HG03571 (cell line): ENCODE measurements at regions not wholly inside any gene's neighbourhood (a gene's known extent, or its start where the extent isn't known, plus 50 kb on each side); places are given as distances from the start of the nearest gene placed in this dataset.
"Not testable (repeated sequence)": the region's sequence is repeated elsewhere in the genome, so short reads cannot be mapped to it uniquely, and the experiment has no call there.

Experiments
- ATAC-seq: cut with Tn5 transposase; IDR thresholded peaks from one replicate; pipeline ENCODE4 v1.9.1; 2021; ENCODE audit not compliant: unreplicated experiment

- ATAC-seq, result no peak
Observed at GRCh38 chr1:58966917-58967740, 183.3 kb upstream of the JUN start.

DNA sequence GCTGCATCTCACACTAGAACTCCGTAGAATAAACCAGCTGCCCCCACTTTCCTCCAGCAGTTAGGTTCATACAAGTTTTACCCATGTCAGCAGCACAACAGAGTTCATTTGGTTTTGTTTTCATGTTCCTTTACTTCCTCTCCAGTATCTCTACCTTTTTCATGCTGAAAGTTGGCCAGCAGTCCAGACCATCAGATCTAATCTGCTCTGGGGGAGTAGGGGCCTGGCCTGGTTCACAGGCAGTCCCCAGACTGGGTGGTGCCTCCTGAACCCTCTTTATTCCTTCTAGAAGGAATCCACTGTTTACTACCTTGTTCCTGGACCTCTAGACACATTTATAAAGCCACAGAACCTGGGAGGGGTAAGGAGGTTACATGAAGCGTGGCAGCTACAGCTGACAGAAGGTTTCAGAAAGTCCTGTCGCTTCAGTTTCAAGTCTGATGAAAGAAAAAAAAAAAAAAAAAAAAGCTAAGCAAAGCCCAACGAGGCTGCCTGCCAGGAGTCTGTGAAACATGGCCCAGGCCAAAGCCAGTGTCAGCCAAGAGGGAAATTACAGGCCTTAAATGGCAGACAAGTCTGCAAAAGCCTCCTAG is 184.6 kb upstream of the JUN start:
- ATAC-seq, result peak; percentile 87

GRCh38 chr1:58969176-58969575 is 185.3 kb upstream of the JUN start:
- ATAC-seq, result not testable (repeated sequence)

GRCh38 chr1:58971629-58972140 is 187.8 kb upstream of the JUN start:
- no peak for ATAC-seq

DNA sequence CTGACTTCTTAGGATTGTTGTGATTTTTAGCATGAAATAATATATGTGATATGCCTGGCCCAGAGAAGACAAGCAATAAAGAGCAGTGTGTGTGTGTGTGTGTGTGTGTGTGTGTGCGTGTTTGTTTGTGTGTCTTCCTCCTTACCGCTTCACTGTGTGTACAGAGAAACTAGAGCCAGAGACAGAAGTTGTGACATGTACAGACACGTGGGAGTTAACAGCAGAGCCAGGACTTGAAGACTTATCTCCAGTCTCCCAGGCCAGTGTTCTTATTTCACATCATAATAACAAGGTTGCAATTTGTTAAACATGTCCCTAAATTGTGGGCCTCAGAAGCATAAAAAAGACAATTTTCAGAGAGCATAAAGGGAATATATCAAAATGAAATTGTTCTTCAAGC is 192.0 kb upstream of the JUN start:
- no peak for ATAC-seq

DNA sequence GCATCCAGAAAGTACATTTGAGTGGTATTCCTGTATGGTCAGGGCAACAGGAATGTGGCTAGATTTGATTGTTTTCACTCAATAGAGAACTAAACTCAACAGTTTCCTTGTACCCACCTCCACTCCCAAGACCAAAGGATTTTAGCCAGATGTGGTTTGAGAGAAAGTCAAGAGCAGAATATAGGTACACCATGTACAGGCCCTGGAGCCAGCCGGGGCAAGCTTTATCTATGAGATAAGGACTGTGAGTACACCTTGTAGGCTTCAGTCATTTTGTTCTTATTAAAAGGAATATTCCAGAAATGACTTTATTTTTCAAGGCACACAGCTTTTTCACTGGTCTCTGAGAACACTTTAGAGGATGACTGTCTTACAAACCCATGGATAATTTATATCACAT is 192.4 kb upstream of the JUN start:
- no peak for ATAC-seq

- no peak for ATAC-seq
Observed at GRCh38 chr1:58977598-58977997, 193.8 kb upstream of the JUN start.

DNA sequence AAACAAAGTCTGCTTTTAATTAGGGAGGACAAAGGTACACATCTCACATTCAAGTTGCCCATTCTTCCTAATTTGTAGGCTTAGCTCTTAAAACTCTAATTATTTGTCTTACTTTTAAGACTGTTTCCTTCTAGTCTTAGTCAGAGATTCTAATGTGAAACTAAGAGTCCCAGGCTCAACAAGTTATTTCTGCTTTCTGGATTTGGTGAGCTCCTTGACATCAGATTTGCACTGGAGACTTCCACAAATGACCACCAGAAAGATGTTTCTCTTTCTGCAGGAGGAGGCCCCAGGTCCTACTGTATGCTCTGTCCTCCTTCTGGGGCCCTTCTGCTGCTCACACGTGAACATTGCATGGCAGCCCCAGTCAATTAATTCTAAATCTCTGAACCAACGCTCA is 194.2 kb upstream of the JUN start:
- ATAC-seq, result no peak

- ATAC-seq, result no peak
Observed at GRCh38 chr1:58979086-58979485, 195.2 kb upstream of the JUN start.

DNA sequence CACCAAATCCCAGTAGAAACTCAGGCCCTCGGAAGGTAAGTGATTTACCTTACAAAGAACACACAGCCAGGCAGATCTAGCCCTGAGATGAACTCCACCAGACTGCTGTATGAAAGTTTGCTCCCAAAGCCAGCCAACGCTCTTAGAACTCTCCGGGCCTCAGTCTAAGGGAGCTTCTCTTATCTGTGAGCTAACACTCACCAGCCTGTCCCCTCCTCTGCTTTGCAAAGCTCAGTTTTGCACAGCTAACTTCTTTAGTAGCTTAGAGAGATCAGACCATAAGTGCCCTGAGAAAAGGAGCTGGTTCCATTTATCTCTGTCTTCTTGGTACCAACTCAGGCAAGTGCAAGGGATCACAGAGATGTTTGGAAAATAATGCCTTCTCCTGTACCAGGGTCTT is 195.8 kb upstream of the JUN start:
- no peak for ATAC-seq

GRCh38 chr1:58981392-58981791 is 197.5 kb upstream of the JUN start:
- ATAC-seq, result no peak

- no peak for ATAC-seq
Observed at GRCh38 chr1:58982259-58982998, 198.6 kb upstream of the JUN start.

DNA sequence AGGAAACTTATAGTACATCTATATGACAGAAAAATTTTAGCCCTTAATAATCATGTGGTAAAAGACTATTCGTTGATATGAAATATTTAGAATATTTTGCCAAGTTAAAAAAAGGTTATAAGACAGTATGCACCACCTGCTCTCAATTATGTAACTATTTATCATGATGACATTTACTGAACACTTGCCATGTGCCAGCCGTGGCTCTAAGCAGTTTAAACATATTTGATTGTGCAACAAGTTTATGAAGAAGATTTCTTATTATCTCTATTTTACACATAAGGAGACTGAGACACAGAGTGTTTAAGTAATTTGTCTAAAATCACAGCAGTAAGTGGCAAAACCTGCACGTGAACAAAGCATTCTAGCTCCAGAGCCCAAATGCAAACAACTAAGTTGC is 199.3 kb upstream of the JUN start:
- no peak for ATAC-seq

GRCh38 chr1:58983633-58984245 is 199.9 kb upstream of the JUN start:
- ATAC-seq, result no peak

DNA sequence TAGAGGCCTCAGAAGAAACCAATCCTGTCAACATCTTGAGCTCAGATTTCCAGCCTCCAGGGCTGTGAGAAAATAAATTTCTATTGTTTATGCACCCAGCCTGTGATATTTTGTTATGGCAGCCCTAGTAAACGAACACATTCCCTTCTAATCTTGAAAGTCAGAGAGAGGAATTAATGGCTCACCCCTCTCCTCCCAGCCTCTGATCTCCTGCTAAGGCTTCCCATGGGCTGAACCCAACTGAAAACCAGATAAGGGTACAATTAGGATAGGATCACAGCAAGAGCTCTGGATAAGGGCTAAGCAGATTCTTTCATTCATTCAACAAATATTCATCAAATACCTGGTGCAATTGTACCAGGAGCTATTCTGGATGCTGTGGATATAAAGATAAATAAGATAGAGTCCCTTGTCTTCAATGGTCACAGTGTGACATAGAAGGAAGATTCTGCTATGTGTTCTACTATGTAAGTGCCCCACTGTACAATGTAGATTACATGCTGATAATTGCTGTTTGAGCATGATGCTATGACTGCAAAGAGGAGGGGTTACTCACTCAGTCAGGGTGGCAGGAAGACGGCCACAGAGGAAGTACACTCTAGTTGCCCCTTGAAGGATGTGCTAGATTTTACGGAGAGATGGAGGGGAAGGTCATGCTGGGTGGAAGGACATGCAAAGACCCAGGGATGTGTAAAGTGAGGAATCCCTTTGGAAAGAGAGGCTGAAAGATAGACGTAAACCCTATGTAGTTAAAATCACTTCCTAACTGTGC is 203.3 kb upstream of the JUN start:
- ATAC-seq, result no peak

- ATAC-seq, result no peak
Observed at GRCh38 chr1:58988752-58989151, 204.9 kb upstream of the JUN start.

DNA sequence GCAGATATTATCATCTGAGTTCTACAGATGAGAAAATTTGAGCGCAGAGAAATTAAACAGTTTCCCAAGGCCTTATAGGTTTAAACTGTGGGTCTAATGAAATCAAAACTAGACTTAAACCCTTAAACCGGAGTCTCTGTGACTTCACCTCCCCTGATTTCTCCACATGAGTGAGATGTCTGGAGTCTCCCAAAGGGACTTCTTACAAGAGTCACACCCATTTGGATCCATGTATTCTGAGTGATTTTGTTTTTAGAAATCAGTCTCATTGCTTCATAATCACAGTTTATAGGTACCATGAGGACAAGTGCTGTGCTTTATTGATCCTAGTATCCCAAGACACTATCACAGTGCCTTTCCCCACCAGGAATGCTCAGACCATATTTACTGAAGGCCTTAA is 206.0 kb upstream of the JUN start:
- ATAC-seq, result no peak

DNA sequence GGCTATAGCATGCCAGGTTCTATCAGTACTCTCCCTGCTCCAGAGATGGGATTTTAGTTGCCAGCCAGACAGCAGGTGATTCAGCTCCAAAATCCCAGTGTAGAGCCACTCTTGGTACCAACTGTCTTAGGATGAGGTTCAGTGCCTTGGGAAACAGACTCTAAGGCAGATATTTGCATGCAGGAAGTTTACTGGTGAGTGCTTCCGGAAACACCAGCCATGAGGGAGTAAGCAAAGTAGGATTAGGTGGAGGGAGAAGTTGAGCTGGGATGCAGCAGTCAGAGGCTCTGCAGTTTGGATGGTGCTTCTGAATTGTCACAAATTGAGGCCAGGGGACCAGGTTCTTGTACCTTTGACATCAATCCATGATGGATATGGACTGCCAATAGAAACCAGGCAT is 207.5 kb upstream of the JUN start:
- no peak for ATAC-seq

- no peak for ATAC-seq
Observed at GRCh38 chr1:58992643-58993042, 208.8 kb upstream of the JUN start.

DNA sequence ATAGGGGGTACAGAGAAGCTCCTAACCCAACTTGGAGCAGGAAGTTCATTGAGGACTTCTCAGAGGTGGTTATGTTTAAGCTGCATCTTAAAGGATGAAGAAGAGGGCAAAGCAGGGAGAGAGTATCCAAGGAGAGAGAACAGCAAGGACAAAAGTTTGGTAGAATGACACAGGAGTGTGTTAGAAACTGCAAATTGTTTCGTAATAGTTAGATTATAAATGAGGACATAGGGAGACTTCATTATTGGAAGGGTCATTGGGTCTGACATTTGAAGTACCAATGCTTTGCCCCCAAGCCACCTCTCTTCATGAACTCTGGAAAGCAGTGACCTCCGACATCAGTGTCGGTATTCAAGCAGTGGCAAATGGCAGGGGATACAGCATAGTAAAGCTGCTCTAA is 209.6 kb upstream of the JUN start:
- ATAC-seq, result no peak

- no peak for ATAC-seq
Observed at GRCh38 chr1:58994664-58995063, 210.8 kb upstream of the JUN start.
